GM23338 (cell line): ENCODE measurements at regions not wholly inside any gene's neighbourhood (a gene's known extent, or its start where the extent isn't known, plus 50 kb on each side); places are given as distances from the start of the nearest gene placed in this dataset.

ENCODE experiments used
- EZH2 ChIP-seq: fragments of 200-600 bp; sonication (generic); IDR thresholded peaks from one replicate; pipeline ENCODE4 v1.8.0; 2017; ENCODE audit warnings: antibody characterized with exemption, mild to moderate bottlenecking, low read depth; ENCODE audit not compliant: unreplicated experiment
- EZH2phosphoT487 ChIP-seq: fragments of 200-600 bp; sonication (generic); IDR thresholded peaks from one replicate; pipeline ENCODE4 v1.8.1; 2018; ENCODE audit warnings: antibody characterized with exemption; ENCODE audit not compliant: unreplicated experiment
- POLR2AphosphoS5 ChIP-seq: IDR thresholded peaks from 2 replicates; pipeline ENCODE4 v1.6.1; 2016; ENCODE audit warnings: antibody characterized with exemption, low read depth
- ZNF331 ChIP-seq: fragments of 250-450 bp; sonication (Bioruptor Pico); IDR thresholded peaks from 2 replicates; pipeline ENCODE4 v1.5.0; 2020; ENCODE audit warnings: low read depth, mild to moderate bottlenecking, moderate library complexity
- TF ChIP-seq, protein P1 (sequence below): IDR thresholded peaks from one replicate; pipeline ENCODE4 v1.6.1; 2018; ENCODE audit warnings: antibody characterized with exemption; ENCODE audit not compliant: unreplicated experiment
- TF ChIP-seq, protein P2 (sequence below), 2 experiments: fragments of 200-600 bp in 1 of 2; sonication (generic) in 1 of 2; conservative IDR thresholded peaks; 2 replicates each; pipeline versions ENCODE4 v1.5.1 to v1.6.1; 2016 to 2017; ENCODE audit warnings: antibody characterized with exemption in 2 of 2, low read depth in 2 of 2, mild to moderate bottlenecking in 2 of 2, moderate library complexity in 1 of 2

GRCh38 chr5:168020542-168021294 is 270.7 kb upstream of the WWC1 start:
- TF ChIP-seq, protein P1, sequence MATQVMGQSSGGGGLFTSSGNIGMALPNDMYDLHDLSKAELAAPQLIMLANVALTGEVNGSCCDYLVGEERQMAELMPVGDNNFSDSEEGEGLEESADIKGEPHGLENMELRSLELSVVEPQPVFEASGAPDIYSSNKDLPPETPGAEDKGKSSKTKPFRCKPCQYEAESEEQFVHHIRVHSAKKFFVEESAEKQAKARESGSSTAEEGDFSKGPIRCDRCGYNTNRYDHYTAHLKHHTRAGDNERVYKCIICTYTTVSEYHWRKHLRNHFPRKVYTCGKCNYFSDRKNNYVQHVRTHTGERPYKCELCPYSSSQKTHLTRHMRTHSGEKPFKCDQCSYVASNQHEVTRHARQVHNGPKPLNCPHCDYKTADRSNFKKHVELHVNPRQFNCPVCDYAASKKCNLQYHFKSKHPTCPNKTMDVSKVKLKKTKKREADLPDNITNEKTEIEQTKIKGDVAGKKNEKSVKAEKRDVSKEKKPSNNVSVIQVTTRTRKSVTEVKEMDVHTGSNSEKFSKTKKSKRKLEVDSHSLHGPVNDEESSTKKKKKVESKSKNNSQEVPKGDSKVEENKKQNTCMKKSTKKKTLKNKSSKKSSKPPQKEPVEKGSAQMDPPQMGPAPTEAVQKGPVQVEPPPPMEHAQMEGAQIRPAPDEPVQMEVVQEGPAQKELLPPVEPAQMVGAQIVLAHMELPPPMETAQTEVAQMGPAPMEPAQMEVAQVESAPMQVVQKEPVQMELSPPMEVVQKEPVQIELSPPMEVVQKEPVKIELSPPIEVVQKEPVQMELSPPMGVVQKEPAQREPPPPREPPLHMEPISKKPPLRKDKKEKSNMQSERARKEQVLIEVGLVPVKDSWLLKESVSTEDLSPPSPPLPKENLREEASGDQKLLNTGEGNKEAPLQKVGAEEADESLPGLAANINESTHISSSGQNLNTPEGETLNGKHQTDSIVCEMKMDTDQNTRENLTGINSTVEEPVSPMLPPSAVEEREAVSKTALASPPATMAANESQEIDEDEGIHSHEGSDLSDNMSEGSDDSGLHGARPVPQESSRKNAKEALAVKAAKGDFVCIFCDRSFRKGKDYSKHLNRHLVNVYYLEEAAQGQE, result no peak
- TF ChIP-seq EZH2, result no peak
- TF ChIP-seq, protein P2, sequence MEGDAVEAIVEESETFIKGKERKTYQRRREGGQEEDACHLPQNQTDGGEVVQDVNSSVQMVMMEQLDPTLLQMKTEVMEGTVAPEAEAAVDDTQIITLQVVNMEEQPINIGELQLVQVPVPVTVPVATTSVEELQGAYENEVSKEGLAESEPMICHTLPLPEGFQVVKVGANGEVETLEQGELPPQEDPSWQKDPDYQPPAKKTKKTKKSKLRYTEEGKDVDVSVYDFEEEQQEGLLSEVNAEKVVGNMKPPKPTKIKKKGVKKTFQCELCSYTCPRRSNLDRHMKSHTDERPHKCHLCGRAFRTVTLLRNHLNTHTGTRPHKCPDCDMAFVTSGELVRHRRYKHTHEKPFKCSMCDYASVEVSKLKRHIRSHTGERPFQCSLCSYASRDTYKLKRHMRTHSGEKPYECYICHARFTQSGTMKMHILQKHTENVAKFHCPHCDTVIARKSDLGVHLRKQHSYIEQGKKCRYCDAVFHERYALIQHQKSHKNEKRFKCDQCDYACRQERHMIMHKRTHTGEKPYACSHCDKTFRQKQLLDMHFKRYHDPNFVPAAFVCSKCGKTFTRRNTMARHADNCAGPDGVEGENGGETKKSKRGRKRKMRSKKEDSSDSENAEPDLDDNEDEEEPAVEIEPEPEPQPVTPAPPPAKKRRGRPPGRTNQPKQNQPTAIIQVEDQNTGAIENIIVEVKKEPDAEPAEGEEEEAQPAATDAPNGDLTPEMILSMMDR (conservative IDR thresholded peaks at IDR 0.05; ENCODE audit: low read depth in 2 of 2), result peak; percentile 34 to 49
- no peak for TF ChIP-seq POLR2AphosphoS5
- TF ChIP-seq ZNF331, result no peak
- TF ChIP-seq EZH2phosphoT487, result no peak
